Suppressor macrophage treated with lipopolysaccharide for 4 hours (primary cell): ENCODE measurements at regions not wholly inside any gene's neighbourhood (a gene's known extent, or its start where the extent isn't known, plus 50 kb on each side); places are given as distances from the start of the nearest gene placed in this dataset.

Source experiments
- DNase-seq: peaks from one replicate; pipeline ENCODE4 v3.0.0-alpha.2; 2020

GRCh38 chr10:3853016-3853415 lies 68.0 kb upstream of the KLF6 start:
- no peak for DNase-seq

GRCh38 chr10:3852147-3852904 lies 67.3 kb upstream of the KLF6 start:
- peak; percentile 95 for DNase-seq

- DNase-seq, result peak; percentile 95
These were observed 66.3 kb upstream of the KLF6 start for GRCh38 chr10:3850999-3851937.

GRCh38 chr10:3848775-3849635 lies 64.0 kb upstream of the KLF6 start:
- peak; percentile 76 for DNase-seq

GRCh38 chr10:3848005-3848774 lies 63.2 kb upstream of the KLF6 start:
- no peak for DNase-seq

GRCh38 chr10:3846736-3847135 lies 61.7 kb upstream of the KLF6 start:
- DNase-seq, result no peak

- no peak for DNase-seq
These were observed 59.5 kb upstream of the KLF6 start for GRCh38 chr10:3844491-3845025.

GRCh38 chr10:3838460-3839437 lies 53.7 kb upstream of the KLF6 start:
- peak; percentile 48 for DNase-seq

- no peak for DNase-seq
These were observed 52.8 kb upstream of the KLF6 start for GRCh38 chr10:3837647-3838459.

- DNase-seq, result peak; percentile 69
These were observed 51.3 kb upstream of the KLF6 start for GRCh38 chr10:3836222-3836820.

GRCh38 chr10:3835770-3836169 lies 50.8 kb upstream of the KLF6 start:
- DNase-seq, result peak; percentile 87

- DNase-seq, result no peak
These were observed 49.9 kb upstream of the KLF6 start for GRCh38 chr10:3834947-3835346.
